Astrocyte of the spinal cord (primary cell): ENCODE measurements at regions not wholly inside any gene's neighbourhood (a gene's known extent, or its start where the extent isn't known, plus 50 kb on each side); places are given as distances from the start of the nearest gene placed in this dataset.

Experiments used
- DNase-seq: peaks from one replicate; pipeline ENCODE4 v3.0.0; 2011; ENCODE audit warnings: low read depth, low spot score
- H3K4me3 ChIP-seq: 2 replicates; pipeline ENCODE4 v1.5.1; 2011; ENCODE audit warnings: low read depth, mild to moderate bottlenecking, low read length, moderate library complexity
- in situ Hi-C: cut with HindIII; loops from 2 replicates; pipeline ENCODE4 v1.10.0; 2017; ENCODE audit warnings: low sequenced_read_pairs
- TF ChIP-seq, protein P1 (sequence below): IDR thresholded peaks from 2 replicates; pipeline ENCODE4 v1.5.1; 2012; ENCODE audit warnings: low read depth, mild to moderate bottlenecking, low read length, inconsistent platforms

GRCh38 chr5:158064334-158065123, 205.6 kb upstream of the CLINT1 start:
- TF ChIP-seq, protein P1, sequence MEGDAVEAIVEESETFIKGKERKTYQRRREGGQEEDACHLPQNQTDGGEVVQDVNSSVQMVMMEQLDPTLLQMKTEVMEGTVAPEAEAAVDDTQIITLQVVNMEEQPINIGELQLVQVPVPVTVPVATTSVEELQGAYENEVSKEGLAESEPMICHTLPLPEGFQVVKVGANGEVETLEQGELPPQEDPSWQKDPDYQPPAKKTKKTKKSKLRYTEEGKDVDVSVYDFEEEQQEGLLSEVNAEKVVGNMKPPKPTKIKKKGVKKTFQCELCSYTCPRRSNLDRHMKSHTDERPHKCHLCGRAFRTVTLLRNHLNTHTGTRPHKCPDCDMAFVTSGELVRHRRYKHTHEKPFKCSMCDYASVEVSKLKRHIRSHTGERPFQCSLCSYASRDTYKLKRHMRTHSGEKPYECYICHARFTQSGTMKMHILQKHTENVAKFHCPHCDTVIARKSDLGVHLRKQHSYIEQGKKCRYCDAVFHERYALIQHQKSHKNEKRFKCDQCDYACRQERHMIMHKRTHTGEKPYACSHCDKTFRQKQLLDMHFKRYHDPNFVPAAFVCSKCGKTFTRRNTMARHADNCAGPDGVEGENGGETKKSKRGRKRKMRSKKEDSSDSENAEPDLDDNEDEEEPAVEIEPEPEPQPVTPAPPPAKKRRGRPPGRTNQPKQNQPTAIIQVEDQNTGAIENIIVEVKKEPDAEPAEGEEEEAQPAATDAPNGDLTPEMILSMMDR, result no peak
- no peak for DNase-seq
- no peak overlapping the region for H3K4me3 ChIP-seq
- in situ Hi-C loops, result no loop called here

- in situ Hi-C loops, result no loop called here
- TF ChIP-seq, protein P1, result no peak
- no peak for DNase-seq
- H3K4me3 ChIP-seq, result no peak overlapping the region
These were observed 204.1 kb upstream of the CLINT1 start for GRCh38 chr5:158063052-158063451.

- TF ChIP-seq, protein P1, result no peak
- H3K4me3 ChIP-seq, result no peak overlapping the region
- in situ Hi-C loops, result no loop called here
These were observed 202.5 kb upstream of the CLINT1 start for GRCh38 chr5:158061451-158061850.

DNA sequence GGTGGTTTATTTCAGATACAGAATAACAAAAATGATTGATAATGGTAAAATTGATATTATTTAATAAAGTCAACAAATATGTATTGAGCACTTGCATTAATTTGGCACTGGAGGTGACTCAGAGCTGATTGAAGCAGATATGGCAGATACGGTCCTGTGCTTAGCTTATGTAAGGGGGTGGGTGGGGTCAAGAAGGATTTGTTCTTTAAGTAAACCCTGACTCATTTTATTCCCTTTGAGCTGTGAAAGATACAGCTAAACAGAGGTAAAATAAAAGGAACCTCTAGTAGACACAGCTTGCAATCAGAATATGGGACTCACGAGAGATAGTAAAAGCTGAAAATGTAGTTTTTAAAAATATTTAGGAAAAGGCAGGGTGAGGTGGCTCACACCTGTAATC, 201.3 kb upstream of the CLINT1 start:
- H3K4me3 ChIP-seq, result no peak overlapping the region
- in situ Hi-C loops, result no loop called here
- TF ChIP-seq, protein P1, result no peak
- DNase-seq, result no peak

More at GRCh38 chr5:158061451-158061850, 202.5 kb upstream of the CLINT1 start:
- no peak for DNase-seq

GRCh38 chr5:158058208-158059120, 199.5 kb upstream of the CLINT1 start:
- DNase-seq, result no peak
- H3K4me3 ChIP-seq, result no peak overlapping the region
- in situ Hi-C loops, result no loop called here
- TF ChIP-seq, protein P1, result no peak

DNA sequence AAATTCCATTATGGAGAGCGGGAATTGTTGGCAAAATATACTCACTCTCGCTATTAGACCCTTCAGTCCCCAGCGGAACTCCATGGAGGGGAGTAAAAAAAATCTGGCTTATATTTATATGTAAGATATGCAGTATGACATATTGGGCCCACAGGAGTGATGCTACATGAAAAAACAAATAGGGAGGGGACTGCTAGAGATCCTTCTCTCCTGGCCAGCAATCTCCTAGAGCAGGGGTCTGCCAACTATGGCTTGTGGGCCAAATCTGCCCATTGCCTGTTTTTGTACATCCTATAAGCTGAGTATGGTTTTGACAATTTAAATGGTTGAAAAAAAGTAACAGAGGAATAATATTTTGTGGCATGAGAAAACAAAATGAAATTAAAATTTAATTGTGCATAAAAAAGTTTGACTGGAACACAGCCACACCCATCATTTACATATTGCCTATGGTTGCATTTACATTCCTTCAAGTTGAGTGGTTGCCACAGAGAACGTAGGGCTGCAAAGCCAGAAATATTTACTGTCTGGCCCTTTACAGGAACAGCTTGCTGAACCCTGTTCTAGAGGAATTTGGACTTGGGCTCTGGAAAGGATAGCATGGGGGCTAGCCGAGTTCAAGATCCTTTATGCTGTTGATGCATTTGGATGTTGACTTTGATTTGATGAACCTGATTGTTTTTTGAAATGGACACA, 197.3 kb upstream of the CLINT1 start:
- in situ Hi-C loops, result no loop called here
- H3K4me3 ChIP-seq, result no peak overlapping the region
- TF ChIP-seq, protein P1, result no peak
- DNase-seq, result no peak
